Heart left ventricle (tissue), 16 donors: ENCODE measurements at regions not wholly inside any gene's neighbourhood (a gene's known extent, or its start where the extent isn't known, plus 50 kb on each side); places are given as distances from the start of the nearest gene placed in this dataset.

ENCODE experiments used
- ATAC-seq, 4 donors: fragments of 200-7000 bp; cut with Tn5 transposase; one replicate each; pipeline ENCODE4 v1.9.1; 2020 to 2022; ENCODE audit warnings: moderate library complexity in 4 of 4, mild to moderate bottlenecking in 3 of 4, moderate number of reproducible peaks in 1 of 4
- DNase-seq, 5 donors: peaks; one replicate each; pipeline ENCODE4 v3.0.0-alpha.2; 2020
- H3K27ac ChIP-seq, 12 donors: fragments of 200-600 bp; sonication (generic) in 4 of 12; one replicate each; pipeline versions ENCODE4 v1.5.0 to v1.8.0; 2016 to 2022; ENCODE audit warnings: mild to moderate bottlenecking in 2 of 12
- H3K27me3 ChIP-seq, 9 donors: fragments of 200-600 bp; sonication (generic) in 2 of 9; one replicate each; pipeline versions ENCODE4 v1.5.1 to v1.8.0; 2016 to 2022; ENCODE audit warnings: mild to moderate bottlenecking in 3 of 9
- H3K36me3 ChIP-seq, 9 donors: fragments of 200-600 bp; sonication (generic) in 2 of 9; one replicate each; pipeline versions ENCODE4 v1.5.0 to v1.8.0; 2018 to 2022; ENCODE audit warnings: mild to moderate bottlenecking in 2 of 9
- H3K4me1 ChIP-seq, 12 donors: fragments of 200-600 bp; sonication (generic) in 4 of 12; one replicate each; pipeline versions ENCODE4 v1.5.0 to v1.8.0; 2016 to 2022; ENCODE audit warnings: mild to moderate bottlenecking in 3 of 12
- H3K4me3 ChIP-seq, 12 donors: fragments of 200-600 bp; sonication (generic) in 4 of 12; one replicate each; pipeline versions ENCODE4 v1.5.0 to v1.8.0; 2017 to 2022; ENCODE audit warnings: mild to moderate bottlenecking in 9 of 12, moderate library complexity in 4 of 12
- H3K9me3 ChIP-seq, 12 donors: fragments of 200-600 bp; sonication (generic) in 4 of 12; one replicate each; pipeline versions ENCODE4 v1.5.0 to v1.8.0; 2016 to 2022; ENCODE audit warnings: mild to moderate bottlenecking in 1 of 12
- CTCF ChIP-seq, 12 donors: fragments of 200-600 bp; sonication (generic) in 4 of 12; IDR thresholded peaks; one replicate each; pipeline versions ENCODE4 v1.5.0 to v1.8.0; 2018 to 2022; ENCODE audit warnings: antibody characterized with exemption in 12 of 12, mild to moderate bottlenecking in 5 of 12
- POLR2A ChIP-seq, 2 donors: fragments of 450-650 bp; IDR thresholded peaks; one replicate each; pipeline ENCODE4 v1.6.1; 2017; ENCODE audit warnings: antibody characterized with exemption in 2 of 2, mild to moderate bottlenecking in 2 of 2, moderate library complexity in 2 of 2
- WGBS, 4 donors: extraction: QIAGEN DNeasy Blood & Tissue Kit in 2 of 4; methylation state at CpG; one replicate each; pipeline versions ENCODE4 v1.1.5 to v1.1.7; 2013 to 2018; 5-methylcytosine and 5-hydroxymethylcytosine counted together
- intact Hi-C, 10 donors: fragments of 100-400 bp; cut with DNase I; formaldehyde crosslinking; loops; one replicate each; pipeline versions ENCODE4 v1.11.1 to v1.14.2; 2022
- donor health status: ischemic (EF 13 %, LVEDD 7.1; RV severe dilation, severe dysfunction).
- donor health status: healthy with polysubstance abuse.
- donor health status: DM: no; HTN: yes; CAD: no.
- donor health status: DM: no; HTN: no; CAD: no.
- donor health status: ischemic (EF 25% LVEDD 6.9; RV normal size, moderate dysfunction).
- donor health status: ischemic (EF 25% LVEDD 5.7; RV mildly dilated, moderate dysfunction).
- donor health status: healthy.
- donor health status: DM: yes; HTN: yes; CAD: no.
- donor health status: ischemic (EF 35%, LVEDD 5.7; RV mildly dilated, moderate dysfunction).
- donor health status: nonischemic (EF 11% LVEDD 7.7; RV severe dilation, severe dysfunction).
- donor health status: DM: yes; HTN: yes; CAD: no.
- donor health status: PGD.
- donor health status: ischemic (EF 29% LVEDD 5.4; RV normal size, mild dysfunction).
- donor health status: nonischemic (EF 23%, LVEDD 6.1; RV moderate dilation, normal function).

- Histone ChIP-seq H3K4me3 (no peak overlapping the region), H3K4me1 (no peaks in the 10 kb centered on the region), H3K27me3 (no peaks in the 10 kb centered on the region), H3K9me3 (no peaks in the 10 kb centered on the region), H3K36me3 (no peaks in the 10 kb centered on the region), H3K27ac (no peak overlapping the region)
- TF ChIP-seq CTCF (IDR thresholded peaks at IDR 0.05) (no peak), POLR2A (IDR thresholded peaks at IDR 0.05) (no peak)
- 79 to 90% (median 85%) methylated on average over 13 to 16 of the region's 16 CpGs for WGBS, 4 donors
- no peak for DNase-seq
- ATAC-seq: no peak
- intact Hi-C loops: no loop called here
These were observed 206.8 kb upstream of the SP4 start for GRCh38 chr7:21221130-21221529.

- H3K9me3 ChIP-seq: no peaks in the 10 kb centered on the region
- no peak for DNase-seq
- H3K27me3 ChIP-seq: peaks cover 0 to 19% (median 0%) of the 10 kb centered on the region in 9 donors
- no peak overlapping the region for H3K4me3 ChIP-seq
- ATAC-seq: no peak
- intact Hi-C loops: no loop called here
- H3K36me3 ChIP-seq: no peaks in the 10 kb centered on the region
- H3K4me1 ChIP-seq: no peaks in the 10 kb centered on the region
- no peak overlapping the region for H3K27ac ChIP-seq
- TF ChIP-seq CTCF (IDR thresholded peaks at IDR 0.05) (no peak), POLR2A (IDR thresholded peaks at IDR 0.05) (no peak)
- WGBS, 4 donors: 51 to 65% (median 58%) methylated on average over 5 of the region's 5 CpGs
These were observed 189.3 kb upstream of the SP4 start for GRCh38 chr7:21238400-21239116.

GRCh38 chr7:21243265-21243664 lies 184.6 kb upstream of the SP4 start:
- intact Hi-C loops: no loop called here
- ATAC-seq: no peak
- peaks cover 0 to 51% (median 5%) of the 10 kb centered on the region in 9 donors for H3K27me3 ChIP-seq
- H3K4me3 ChIP-seq: no peak overlapping the region
- H3K36me3 ChIP-seq: no peaks in the 10 kb centered on the region
- WGBS, 4 donors: 32 to 45% (median 40%) methylated on average over 2 to 3 of the region's 3 CpGs
- TF ChIP-seq POLR2A (IDR thresholded peaks at IDR 0.05) (no peak), CTCF (IDR thresholded peaks at IDR 0.05) (no peak)
- no peaks in the 10 kb centered on the region for H3K4me1 ChIP-seq
- no peak for DNase-seq
- no peaks in the 10 kb centered on the region for H3K9me3 ChIP-seq
- H3K27ac ChIP-seq: no peak overlapping the region

GRCh38 chr7:21251151-21251800 lies 176.6 kb upstream of the SP4 start:
- DNase-seq (no peak), ATAC-seq (no peak)
- peaks cover 0 to 3% (median 0%) of the 10 kb centered on the region in 12 donors for H3K4me1 ChIP-seq
- intact Hi-C loops: loop anchor here in 8 of 10 donors (2.0 to 10.0 kb wide), 8 partner anchors 466 to 754 kb away; partner anchors contain the start of gene SP8 (in 1 of the 8)
- TF ChIP-seq POLR2A (IDR thresholded peaks at IDR 0.05) (no peak), CTCF (IDR thresholded peaks at IDR 0.05) (no peak)
- no peaks in the 10 kb centered on the region for H3K9me3 ChIP-seq
- H3K4me3 ChIP-seq: no peak overlapping the region
- peaks cover 5 to 93% (median 32%) of the 10 kb centered on the region in 9 donors for H3K27me3 ChIP-seq
- no peaks in the 10 kb centered on the region for H3K36me3 ChIP-seq
- 17 to 27% (median 22%) methylated on average over 3 of the region's 3 CpGs for WGBS, 4 donors
- no peak overlapping the region for H3K27ac ChIP-seq
